AG04449 (cell line): ENCODE measurements at regions not wholly inside any gene's neighbourhood (a gene's known extent, or its start where the extent isn't known, plus 50 kb on each side); places are given as distances from the start of the nearest gene placed in this dataset.
A peak's percentile ranks its signal among the peaks of the same experiment; 100 is the strongest.
"Not testable (repeated sequence)": the region's sequence is repeated elsewhere in the genome, so short reads cannot be mapped to it uniquely, and the experiment has no call there.

ENCODE experiments used
- CTCF ChIA-PET: fragments of 350-600 bp; formaldehyde crosslinking; extraction: SDS; loops from one replicate; lab custom pipeline; 2021; ENCODE audit warnings: antibody characterized with exemption; lab: Yijun Ruan, JAX
- POLR2A ChIA-PET: fragments of 400-600, 350-600 bp; formaldehyde crosslinking; extraction: SDS; loops from one replicate; lab custom pipeline; 2020; ENCODE audit warnings: antibody characterized with exemption, inconsistent platforms; lab: Yijun Ruan, JAX
- DNase-seq: peaks from one replicate; pipeline ENCODE4 v3.0.0-alpha.2; 2010; ENCODE audit warnings: low read depth, low spot score
- H3K4me3 ChIP-seq: 2 replicates; pipeline ENCODE4 v1.5.1; 2011; ENCODE audit warnings: low read depth, mild to moderate bottlenecking, control low read depth, low read length
- CTCF ChIP-seq: IDR thresholded peaks from one replicate; pipeline ENCODE4 v1.5.1; 2011; ENCODE audit warnings: mild to moderate bottlenecking, moderate library complexity, low read length, control low read depth, inconsistent platforms; ENCODE audit not compliant: insufficient read depth; ENCODE audit errors: missing control alignments

- ChIA-PET CTCF (no interaction called here), POLR2A (no interaction called here)
- no peak overlapping the region for H3K4me3 ChIP-seq
- DNase-seq: no peak
- no peak for TF ChIP-seq CTCF
These were observed 263.2 kb downstream of the IRS1 start for GRCh38 chr2:226536410-226536809.

DNA sequence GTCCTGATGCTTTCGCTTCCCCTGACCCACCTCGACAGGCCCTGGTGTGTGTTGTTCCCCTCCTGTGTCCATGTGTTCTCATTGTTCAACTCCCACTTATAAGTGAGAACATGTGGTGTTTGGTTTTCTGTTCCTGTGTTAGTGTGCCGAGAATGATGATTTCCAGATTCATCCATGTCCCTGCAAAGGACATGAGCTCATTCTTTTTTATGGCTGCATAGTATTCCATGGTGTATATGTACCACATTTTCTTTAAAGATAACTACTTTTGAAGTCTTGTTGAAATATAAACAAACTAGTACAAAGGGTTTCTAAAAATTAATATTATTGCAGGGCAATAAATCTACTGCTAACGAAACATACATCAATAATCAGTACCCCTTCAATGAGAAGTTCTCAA lies 266.6 kb downstream of the IRS1 start:
- CTCF ChIA-PET, DNase-seq, H3K4me3 ChIP-seq, POLR2A ChIA-PET: not testable (repeated sequence)

DNA sequence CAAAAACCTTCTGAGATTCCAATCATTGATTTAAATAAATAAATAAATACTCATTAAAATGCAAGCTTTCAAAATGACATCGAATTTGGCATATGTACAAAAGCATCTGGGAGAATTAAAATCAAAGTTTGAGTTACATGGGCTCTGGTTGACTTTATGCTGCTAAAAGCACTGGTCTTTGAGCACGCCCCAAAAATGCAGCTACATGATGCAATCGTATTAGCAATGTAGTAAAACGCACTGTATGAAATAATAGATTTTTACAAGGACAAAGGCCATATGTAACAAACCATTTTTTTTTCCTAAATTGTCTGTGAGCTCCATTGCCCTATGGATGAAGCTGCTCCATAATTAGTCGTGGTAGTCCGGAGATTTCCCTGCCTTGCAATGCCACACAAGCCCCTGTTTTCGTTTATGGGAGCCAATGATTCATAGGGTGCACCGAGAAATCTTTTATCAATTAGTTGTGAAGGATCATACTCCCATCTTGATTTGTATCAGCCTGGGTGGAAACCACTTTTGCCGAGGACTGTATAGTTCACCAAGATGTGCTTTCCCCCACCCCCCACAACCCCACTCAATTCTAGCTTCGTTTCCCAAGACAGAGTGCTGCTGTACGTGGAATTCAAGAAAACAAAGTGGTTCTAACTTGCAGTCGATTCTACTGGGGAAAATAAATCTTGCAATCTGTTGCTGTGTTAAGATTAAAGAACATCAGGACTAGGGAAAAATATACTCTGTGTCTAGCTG lies 268.4 kb downstream of the IRS1 start:
- DNase-seq: no peak
- CTCF ChIA-PET: interaction anchor here (0.6 to 1.3 kb wide), 2 partner anchors 11 to 149 kb away, joined by 3 read pairs; no protein-coding TSS in a partner anchor
- POLR2A ChIA-PET: no interaction called here
- TF ChIP-seq CTCF: no peak
- no peak overlapping the region for H3K4me3 ChIP-seq

DNA sequence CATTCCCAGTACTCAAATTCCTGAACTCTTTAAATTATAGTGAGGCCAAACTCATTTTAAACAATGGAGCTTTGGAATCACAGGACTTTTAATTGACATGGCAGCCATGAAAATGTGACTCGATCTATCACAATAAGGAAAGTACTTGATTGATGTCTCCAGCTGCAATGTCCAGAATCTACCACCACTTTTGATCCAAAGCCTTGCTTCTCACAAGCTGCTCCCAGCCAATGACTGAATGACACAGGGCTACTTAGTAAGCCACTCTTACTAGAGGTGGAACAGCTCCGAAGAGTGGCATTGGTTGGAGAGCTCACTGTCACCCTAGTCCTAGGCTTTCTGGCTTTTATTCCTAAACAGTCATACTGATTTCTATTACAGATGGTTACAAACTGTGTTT lies 270.1 kb downstream of the IRS1 start:
- no peak for TF ChIP-seq CTCF
- ChIA-PET POLR2A (no interaction called here), CTCF (interaction anchor here (1.7 kb wide), 1 partner anchor 50 kb away, joined by 4 read pairs; no protein-coding TSS in a partner anchor)
- no peak for DNase-seq
- no peak overlapping the region for H3K4me3 ChIP-seq

DNA sequence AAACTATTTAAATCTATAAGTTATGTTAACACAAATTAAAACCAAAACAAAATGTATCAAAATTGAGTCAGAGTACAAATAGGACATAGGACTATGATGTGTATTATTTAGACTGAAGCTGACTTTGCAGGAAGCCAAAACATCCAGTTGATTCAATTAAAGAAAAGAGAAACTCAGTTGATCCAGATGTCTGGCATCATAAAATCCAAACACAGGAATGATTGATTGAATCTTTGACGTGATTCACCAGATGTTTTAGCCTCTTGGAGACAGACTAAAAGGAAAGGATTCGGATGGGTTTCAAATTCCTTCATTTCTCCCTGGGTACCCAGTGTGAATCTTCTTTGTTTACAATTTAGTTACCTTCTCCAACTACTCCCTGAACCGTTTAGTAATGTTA lies 272.9 kb downstream of the IRS1 start:
- no peak overlapping the region for H3K4me3 ChIP-seq
- ChIA-PET POLR2A (no interaction called here), CTCF (no interaction called here)
- no peak for TF ChIP-seq CTCF
- DNase-seq: no peak

- no peak for TF ChIP-seq CTCF
- CTCF ChIA-PET: no interaction called here
- POLR2A ChIA-PET: no interaction called here
- no peak overlapping the region for H3K4me3 ChIP-seq
- peak; percentile 70 for DNase-seq
These were observed 275.2 kb downstream of the IRS1 start for GRCh38 chr2:226524381-226524843.

DNA sequence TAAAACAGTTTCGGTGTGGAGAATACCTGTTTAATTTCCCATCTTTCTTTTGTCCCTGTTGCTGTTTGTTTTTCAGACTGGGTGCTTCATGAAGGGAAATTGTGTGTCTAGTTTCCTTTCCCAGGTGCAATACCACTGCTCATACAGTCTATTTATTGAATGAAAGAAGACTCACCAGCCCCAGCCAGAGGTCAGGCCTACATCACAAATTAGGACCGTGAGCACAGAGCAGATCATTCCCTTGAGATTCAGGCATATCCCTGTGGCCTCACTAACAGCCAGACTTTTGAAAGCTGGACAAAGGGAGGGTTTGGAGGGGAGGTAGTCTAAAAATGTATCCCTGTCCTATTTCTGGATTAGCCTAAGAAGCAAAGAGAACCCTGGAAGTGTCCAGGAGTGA lies 278.9 kb downstream of the IRS1 start:
- no peak for TF ChIP-seq CTCF
- no peak for DNase-seq
- ChIA-PET POLR2A (no interaction called here), CTCF (no interaction called here)
- no peak overlapping the region for H3K4me3 ChIP-seq
